Gastroesophageal sphincter (tissue), 4 donors: ENCODE measurements at regions not wholly inside any gene's neighbourhood (a gene's known extent, or its start where the extent isn't known, plus 50 kb on each side); places are given as distances from the start of the nearest gene placed in this dataset.

Experiments used
- ATAC-seq: fragments of 150-250 bp; one replicate; pipeline ENCODE4 v1.9.1; 2016; ENCODE audit warnings: mild to moderate bottlenecking, moderate library complexity
- H3K27ac ChIP-seq, 4 donors: fragments of 200-600 bp; sonication (generic) in 3 of 4; 1 replicate in 3 of 4; 2 replicates in 1 of 4; pipeline ENCODE4 v1.5.1; 2016 to 2019
- H3K27me3 ChIP-seq: fragments of 200-600 bp; sonication (generic); one replicate; pipeline ENCODE4 v1.5.1; 2019
- H3K36me3 ChIP-seq, 2 donors: fragments of 200-600 bp; sonication (generic); one replicate each; pipeline ENCODE4 v1.5.1; 2019; ENCODE audit warnings: control low read depth in 1 of 2
- H3K4me1 ChIP-seq, 3 donors: fragments of 200-600 bp; sonication (generic); 1 replicate in 2 of 3; 2 replicates in 1 of 3; pipeline ENCODE4 v1.5.1; 2016 to 2019; ENCODE audit warnings: control low read depth in 2 of 3
- H3K4me3 ChIP-seq, 2 donors: fragments of 200-600 bp; sonication (generic); one replicate each; pipeline ENCODE4 v1.5.1; 2019; ENCODE audit warnings: mild to moderate bottlenecking in 1 of 2, moderate library complexity in 1 of 2
- H3K9me3 ChIP-seq, 3 donors: fragments of 200-600 bp; sonication (generic); one replicate each; pipeline ENCODE4 v1.5.1; 2017 to 2019; ENCODE audit warnings: control low read depth in 2 of 3
- CTCF ChIP-seq, 4 experiments: fragments of 200-600 bp in 2 of 4; fragments of 450-650 bp in 2 of 4; sonication (generic) in 1 of 4; IDR thresholded peaks; one replicate each; pipeline ENCODE4 v1.5.1; 2017 to 2019; ENCODE audit warnings: antibody characterized with exemption in 4 of 4, mild to moderate bottlenecking in 2 of 4, moderate library complexity in 2 of 4
- EP300 ChIP-seq: sonication (generic); formaldehyde crosslinking; IDR thresholded peaks from one replicate; pipeline ENCODE4 v1.6.1; 2017; ENCODE audit warnings: antibody characterized with exemption, mild to moderate bottlenecking
- POLR2A ChIP-seq, 2 donors: fragments of 450-650 bp; IDR thresholded peaks; one replicate each; pipeline ENCODE4 v1.6.1; 2017; ENCODE audit warnings: antibody characterized with exemption in 2 of 2, mild to moderate bottlenecking in 2 of 2, moderate library complexity in 1 of 2
- POLR2AphosphoS5 ChIP-seq: sonication (generic); formaldehyde crosslinking; IDR thresholded peaks from one replicate; pipeline ENCODE4 v1.6.1; 2017; ENCODE audit warnings: antibody characterized with exemption
- WGBS, 2 donors: methylation state at CpG; one replicate each; pipeline ENCODE4 v1.1.5; 2018; ENCODE audit warnings: low coverage in 1 of 2; 5-methylcytosine and 5-hydroxymethylcytosine counted together

- no peaks in the 10 kb centered on the region for H3K4me1 ChIP-seq
- H3K36me3 ChIP-seq = no peaks in the 10 kb centered on the region
- no peak for TF ChIP-seq POLR2A (IDR thresholded peaks at IDR 0.05)
- TF ChIP-seq EP300 = no peak
- no peak for TF ChIP-seq CTCF (IDR thresholded peaks at IDR 0.05)
- TF ChIP-seq POLR2AphosphoS5 = no peak
- no peaks in the 10 kb centered on the region for H3K27me3 ChIP-seq
- peaks cover 0 to 8% (median 0%) of the 10 kb centered on the region in 3 donors for H3K9me3 ChIP-seq
- no peak overlapping the region for H3K4me3 ChIP-seq
- no peak overlapping the region for H3K27ac ChIP-seq
- no peak for ATAC-seq
Observed at GRCh38 chr2:183991968-183992367, 606.4 kb upstream of the ZNF804A start.

GRCh38 chr2:183993052-183993451 lies 605.3 kb upstream of the ZNF804A start:
- no peaks in the 10 kb centered on the region for H3K27me3 ChIP-seq
- no peaks in the 10 kb centered on the region for H3K36me3 ChIP-seq
- WGBS, 2 donors = 83% methylated on average over 1 of the region's 1 CpG; no CpG with 5 or more reads in 1 of the 2 donors
- no peak for ATAC-seq
- H3K9me3 ChIP-seq = no peaks in the 10 kb centered on the region
- no peaks in the 10 kb centered on the region for H3K4me1 ChIP-seq
- H3K27ac ChIP-seq = no peak overlapping the region
- TF ChIP-seq POLR2A (IDR thresholded peaks at IDR 0.05) (no peak), POLR2AphosphoS5 (no peak), CTCF (IDR thresholded peaks at IDR 0.05) (no peak), EP300 (no peak)
- H3K4me3 ChIP-seq = no peak overlapping the region

- H3K27me3 ChIP-seq = no peaks in the 10 kb centered on the region
- H3K4me3 ChIP-seq = no peak overlapping the region
- H3K9me3 ChIP-seq = no peaks in the 10 kb centered on the region
- TF ChIP-seq POLR2AphosphoS5 = no peak
- TF ChIP-seq POLR2A (IDR thresholded peaks at IDR 0.05) = no peak
- TF ChIP-seq CTCF (IDR thresholded peaks at IDR 0.05) = no peak
- no peak for TF ChIP-seq EP300
- H3K27ac ChIP-seq = no peak overlapping the region
- no peak for ATAC-seq
- H3K4me1 ChIP-seq = no peaks in the 10 kb centered on the region
- no peaks in the 10 kb centered on the region for H3K36me3 ChIP-seq
- WGBS, 2 donors = 77 to 86% methylated on average over 2 of the region's 2 CpGs
Observed at GRCh38 chr2:183995632-183996031, 602.7 kb upstream of the ZNF804A start.

GRCh38 chr2:183996825-183997793 lies 601.2 kb upstream of the ZNF804A start:
- 52 to 64% methylated on average over 5 to 7 of the region's 10 CpGs for WGBS, 2 donors
- no peak for TF ChIP-seq POLR2AphosphoS5
- TF ChIP-seq EP300 = no peak
- no peak for TF ChIP-seq POLR2A (IDR thresholded peaks at IDR 0.05)
- no peak for TF ChIP-seq CTCF (IDR thresholded peaks at IDR 0.05)
- Histone ChIP-seq H3K36me3 (no peaks in the 10 kb centered on the region), H3K4me3 (no peak overlapping the region), H3K4me1 (no peaks in the 10 kb centered on the region), H3K9me3 (no peaks in the 10 kb centered on the region), H3K27me3 (no peaks in the 10 kb centered on the region), H3K27ac (no peak overlapping the region)
- no peak for ATAC-seq
